GM03348 (cell line): ENCODE measurements at regions not wholly inside any gene's neighbourhood (a gene's known extent, or its start where the extent isn't known, plus 50 kb on each side); places are given as distances from the start of the nearest gene placed in this dataset.
A peak's percentile ranks its signal among the peaks of the same experiment; 100 is the strongest.

Experiments used
- DNase-seq: peaks from one replicate; pipeline ENCODE4 v3.0.0; 2012; ENCODE audit warnings: low spot score

DNA sequence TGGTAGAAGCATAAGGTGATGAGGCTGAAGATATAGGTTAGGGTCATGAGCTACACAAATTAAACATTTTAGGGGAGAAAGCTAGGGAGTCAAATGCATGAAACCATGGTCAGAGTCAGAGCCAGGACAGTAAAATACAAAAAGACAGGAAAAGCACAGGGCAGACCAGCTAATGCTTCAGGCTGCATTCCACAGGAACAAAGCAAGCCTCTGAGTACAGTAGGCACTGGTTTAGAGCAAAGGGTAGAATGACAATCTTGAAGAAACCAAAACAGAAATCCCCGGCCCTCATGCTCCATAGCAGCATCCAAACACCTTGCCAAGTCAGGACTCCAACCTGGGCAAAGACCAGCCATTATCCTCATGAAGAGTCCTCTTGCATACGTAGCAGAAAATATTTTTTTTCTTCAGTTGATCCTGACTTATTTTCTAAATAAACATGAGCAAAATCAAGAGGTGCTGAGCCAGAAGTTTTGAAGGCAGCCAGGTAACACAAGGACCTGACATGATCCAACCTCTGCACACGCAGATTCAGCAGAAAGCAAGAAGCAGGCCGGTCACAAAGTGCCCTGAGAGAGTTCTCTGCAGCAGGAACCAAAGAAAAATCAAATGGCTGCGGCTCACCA is 273.1 kb downstream of the TTLL7 start:
- DNase-seq: no peak

DNA sequence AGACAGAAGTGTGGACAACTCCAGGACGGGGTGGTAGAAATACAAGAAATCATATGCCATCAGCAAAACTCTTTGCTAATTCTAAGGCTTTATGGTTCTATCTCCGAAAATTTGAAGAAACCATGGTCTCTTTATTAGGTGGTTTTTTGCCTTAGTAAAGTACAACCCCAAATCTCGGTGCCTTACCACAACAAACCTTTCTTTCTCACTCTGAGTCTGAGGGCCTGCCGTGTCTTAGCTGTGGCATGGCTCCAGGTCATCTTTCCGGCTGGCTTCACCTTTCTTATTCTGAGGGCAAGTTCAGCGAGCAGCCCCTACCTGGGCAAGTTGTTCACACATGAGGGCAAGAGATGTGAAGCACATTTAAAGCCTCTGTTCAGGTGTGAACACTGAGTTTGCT is 280.6 kb downstream of the TTLL7 start:
- DNase-seq: no peak

DNA sequence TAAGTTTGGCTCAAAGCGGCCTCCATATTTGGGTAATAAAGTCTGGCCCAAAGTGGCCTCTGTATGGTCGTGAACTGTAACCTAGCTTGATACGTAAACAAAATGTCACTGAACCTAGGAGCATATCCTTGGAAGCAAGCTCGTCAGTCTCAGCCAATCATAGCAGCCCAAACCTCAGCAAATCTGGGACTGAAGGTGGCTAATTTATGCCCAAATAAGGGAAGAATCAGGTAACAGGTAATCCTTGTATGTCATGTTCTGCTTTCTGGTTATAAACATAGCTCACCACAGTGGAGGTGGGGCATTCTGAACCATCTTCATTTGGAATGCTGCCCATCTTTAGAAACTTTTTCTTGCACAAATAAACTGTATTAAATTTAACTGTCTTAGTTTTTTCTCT is 281.1 kb downstream of the TTLL7 start:
- no peak for DNase-seq

DNA sequence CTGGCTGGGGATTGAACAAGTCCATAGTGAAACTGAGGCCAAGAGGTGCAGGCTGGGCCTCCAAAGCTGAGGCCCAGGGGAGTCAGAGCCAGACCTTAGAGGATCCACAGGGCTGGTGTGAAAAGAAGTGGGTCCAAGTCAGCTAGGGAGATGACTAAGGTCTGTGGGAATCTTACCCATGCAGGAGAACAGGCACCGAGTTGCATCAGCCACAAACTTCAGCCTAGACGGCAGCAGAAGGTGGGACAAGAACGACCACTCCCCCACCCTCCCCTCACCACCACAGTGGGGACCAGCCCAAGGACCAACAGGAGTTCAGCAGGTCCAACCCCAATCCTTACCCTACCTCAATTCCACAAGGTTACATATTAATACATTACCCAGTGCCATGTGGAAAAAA is 282.3 kb downstream of the TTLL7 start:
- DNase-seq: no peak

DNA sequence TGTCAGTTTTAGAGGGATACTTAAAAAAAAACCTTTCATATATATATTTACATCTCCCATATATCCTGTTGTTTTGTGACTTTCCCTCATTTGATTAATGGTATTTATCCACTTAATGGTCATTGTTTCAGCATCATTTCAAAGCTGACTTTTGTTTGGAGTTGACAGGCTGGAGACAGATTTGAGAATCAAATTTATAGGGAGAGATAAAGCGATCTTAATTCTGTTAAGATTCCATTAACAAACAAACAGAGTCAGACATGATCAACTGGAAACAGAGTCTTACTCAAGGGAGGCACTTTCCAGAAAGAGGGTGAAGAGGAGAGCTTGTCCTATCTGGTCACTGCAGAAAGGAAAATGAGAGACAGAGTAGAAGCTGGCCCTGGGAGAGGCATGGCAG is 283.4 kb downstream of the TTLL7 start:
- DNase-seq: no peak

DNA sequence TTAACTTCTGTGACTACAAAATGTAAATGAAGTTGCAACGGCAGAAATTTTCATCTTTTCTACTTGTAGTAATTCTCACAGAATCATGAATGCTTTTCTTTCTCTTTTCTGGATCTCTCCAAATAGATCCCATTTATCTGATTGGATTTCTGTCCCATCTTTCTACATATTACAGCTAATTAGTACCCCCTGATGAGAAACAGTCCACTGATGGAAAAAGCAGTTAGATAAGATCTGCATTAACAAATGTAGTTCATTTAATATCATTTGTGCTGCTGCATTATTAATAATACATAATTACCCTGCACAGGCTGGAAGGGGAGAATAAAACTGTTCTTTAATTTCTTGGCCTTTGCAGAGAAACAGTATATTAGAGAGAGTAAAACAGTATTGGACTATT is 289.3 kb downstream of the TTLL7 start:
- no peak for DNase-seq

DNA sequence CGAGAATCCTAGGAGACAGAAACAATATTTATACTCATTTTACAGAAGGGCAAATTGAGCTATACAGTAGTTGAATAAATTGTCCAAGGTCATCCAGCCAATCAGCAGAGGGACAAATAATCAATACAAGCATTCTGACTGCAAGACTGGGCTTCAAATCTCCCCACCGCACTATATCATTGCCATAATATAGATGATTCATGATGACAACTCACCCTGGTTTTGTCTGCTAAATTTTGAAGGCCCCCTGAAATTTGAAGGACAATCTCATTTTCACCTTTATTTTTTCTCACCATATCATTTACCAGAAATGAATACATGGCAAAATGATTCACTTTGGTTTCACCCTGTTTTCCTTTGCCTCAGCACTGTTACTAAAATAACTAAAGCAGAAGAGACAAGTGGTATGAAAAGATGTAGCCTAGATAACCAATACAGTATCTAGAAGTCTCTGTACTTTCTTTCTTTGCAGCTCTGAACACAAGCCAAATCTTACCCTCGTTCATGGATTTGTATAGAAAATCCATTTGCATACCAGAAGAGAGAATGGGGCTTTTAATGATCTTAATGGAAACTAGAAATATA is 292.5 kb downstream of the TTLL7 start:
- DNase-seq: no peak

DNA sequence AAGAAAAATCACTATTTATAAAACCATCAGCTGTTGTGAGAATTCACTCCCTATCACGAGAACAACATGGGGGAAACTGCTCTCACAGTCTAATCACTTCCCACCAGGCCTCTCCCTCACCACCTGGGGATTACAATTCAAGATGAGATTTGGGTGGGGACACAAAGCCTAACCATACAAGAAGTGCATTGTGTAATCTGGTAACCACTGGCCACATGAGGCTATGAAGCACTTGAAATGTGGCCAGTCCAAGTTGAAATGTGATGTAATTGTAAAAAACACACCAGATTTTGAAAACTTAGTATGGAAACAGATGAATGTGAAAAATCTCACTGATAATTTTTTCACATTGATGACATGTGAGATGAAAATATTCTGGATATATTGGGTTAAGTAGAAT is 293.8 kb downstream of the TTLL7 start:
- DNase-seq: no peak

DNA sequence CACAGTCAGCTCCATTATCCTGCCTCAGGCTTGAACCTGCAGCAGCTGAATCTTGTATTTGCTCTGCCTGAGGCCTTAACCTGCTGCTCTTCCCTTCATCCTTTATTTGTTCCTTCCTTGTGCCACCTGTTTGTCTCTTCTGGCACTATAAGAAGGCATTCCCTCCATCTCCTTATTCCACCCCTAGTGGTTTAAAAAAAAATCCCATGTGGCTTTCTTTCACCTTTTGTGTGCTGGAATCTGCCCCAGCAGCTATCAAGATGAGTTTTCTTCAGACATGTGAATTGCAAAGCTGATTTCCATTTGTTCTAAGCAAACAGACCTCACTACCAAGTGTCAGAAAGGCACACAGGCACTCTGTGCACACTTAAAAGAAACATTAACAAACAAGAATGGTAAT is 294.6 kb downstream of the TTLL7 start:
- DNase-seq: no peak

DNA sequence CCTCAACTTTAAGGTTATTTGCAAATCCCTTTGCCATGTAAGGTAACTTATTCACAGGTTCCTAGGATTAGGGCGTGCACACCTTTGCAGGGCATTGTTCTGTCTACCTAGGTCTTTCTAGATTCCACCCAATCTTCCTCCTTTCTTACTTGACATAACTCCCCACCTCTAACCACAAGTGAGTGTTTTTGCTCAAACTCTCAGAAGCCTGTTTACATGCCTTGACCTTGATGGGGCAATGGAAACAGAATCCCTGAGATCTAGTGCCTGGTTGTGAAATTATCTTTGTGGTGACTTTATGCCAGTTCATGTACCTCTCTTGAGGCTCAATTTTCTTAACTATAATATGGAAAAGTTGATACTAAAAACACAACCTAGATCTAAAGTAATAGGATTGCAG is 296.6 kb downstream of the TTLL7 start:
- no peak for DNase-seq

DNA sequence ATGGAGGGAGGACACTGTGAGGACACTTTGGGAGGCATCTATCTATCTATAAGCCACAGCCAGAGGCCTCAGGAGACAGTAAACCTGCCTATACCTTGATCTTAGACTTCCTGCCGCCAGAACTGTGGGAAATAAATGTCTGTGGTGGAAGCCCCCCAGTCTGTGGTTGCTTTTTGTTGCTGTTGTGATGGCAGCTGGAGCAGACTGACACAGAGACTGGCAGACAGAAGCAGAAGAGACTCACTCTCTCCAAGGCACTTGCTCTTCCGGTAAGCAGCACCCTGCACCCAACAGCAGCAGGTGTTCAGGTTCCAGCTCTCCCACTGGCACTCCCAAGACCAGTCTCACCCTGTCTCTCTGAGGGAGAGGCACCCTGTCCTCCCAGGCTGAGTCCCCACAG is 297.6 kb downstream of the TTLL7 start:
- no peak for DNase-seq

DNA sequence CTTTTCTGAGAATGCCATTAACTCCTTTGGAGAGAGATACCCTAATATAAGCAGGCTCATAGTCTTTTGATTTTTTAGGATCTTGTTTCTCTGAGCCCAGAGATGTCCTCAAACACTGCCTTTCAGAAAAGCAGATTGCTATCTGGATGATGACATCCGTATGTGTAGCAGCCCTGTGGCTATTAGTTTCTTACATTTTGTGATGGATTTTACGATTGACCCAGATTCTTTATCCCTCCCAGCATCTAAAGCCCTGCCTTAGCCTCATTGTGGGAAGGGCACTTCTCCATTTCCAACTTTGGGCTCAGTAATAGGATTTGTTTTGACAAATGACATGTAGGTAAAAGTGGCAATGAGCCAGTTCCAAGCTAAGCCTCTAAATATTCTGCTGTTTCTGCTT is 300.3 kb downstream of the TTLL7 start:
- no peak for DNase-seq

DNA sequence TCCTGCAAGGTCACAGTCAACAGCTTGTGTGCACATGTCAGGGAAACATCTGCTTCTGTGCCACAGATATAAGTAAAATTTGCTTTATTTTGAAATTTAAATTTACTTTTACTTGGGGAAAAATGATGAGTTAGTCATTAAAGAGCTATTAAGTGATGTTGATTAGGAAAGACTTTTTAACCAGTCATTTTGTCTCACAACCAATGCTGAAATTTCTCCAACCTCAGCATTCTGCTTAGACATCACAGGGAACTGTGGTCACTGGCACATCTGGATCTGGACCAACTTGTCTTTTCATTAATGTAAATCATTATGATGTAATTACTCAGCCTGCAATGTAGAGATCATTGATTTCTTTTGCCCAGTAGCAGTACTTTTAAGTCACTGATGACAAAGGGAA is 301.0 kb downstream of the TTLL7 start:
- DNase-seq: no peak

DNA sequence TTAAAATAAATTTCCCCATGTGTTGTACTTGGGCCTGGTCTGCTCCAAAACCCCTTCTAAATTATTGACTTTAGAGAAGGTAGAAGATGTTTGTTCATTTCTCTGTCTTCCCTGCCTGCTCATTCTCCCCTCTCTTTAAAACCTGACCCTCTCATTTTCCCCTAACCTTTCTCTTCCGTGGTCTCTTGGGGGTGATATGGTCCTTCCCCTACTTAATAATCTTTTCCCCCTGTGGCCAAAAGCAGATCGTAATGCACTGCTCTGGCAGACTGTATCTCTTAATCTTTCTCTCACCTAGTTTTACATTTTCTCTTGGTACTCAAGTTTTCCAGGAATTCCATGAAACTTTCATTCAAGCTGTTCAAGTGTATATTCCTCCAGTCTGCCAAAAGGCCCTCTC is 301.7 kb downstream of the TTLL7 start:
- no peak for DNase-seq

DNA sequence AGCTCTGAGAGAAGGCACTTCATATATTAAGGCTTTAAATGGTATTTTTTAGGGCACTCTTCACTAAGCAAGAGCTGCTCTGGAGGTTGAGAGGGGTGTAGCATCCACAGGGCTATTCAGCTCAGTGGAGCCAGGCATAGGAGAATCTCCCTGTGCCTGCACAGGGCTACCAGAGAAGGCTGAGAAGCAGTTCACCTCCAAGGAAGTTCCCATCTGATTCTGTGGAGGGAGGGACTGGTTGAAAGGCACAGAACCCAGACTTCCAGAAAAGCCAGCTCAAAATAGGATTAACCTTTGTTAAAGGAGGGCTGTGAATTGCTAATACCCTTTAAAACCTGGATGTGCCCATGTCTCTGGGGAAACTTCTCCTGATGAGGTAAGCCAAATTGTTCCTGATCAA is 304.5 kb downstream of the TTLL7 start:
- no peak for DNase-seq

DNA sequence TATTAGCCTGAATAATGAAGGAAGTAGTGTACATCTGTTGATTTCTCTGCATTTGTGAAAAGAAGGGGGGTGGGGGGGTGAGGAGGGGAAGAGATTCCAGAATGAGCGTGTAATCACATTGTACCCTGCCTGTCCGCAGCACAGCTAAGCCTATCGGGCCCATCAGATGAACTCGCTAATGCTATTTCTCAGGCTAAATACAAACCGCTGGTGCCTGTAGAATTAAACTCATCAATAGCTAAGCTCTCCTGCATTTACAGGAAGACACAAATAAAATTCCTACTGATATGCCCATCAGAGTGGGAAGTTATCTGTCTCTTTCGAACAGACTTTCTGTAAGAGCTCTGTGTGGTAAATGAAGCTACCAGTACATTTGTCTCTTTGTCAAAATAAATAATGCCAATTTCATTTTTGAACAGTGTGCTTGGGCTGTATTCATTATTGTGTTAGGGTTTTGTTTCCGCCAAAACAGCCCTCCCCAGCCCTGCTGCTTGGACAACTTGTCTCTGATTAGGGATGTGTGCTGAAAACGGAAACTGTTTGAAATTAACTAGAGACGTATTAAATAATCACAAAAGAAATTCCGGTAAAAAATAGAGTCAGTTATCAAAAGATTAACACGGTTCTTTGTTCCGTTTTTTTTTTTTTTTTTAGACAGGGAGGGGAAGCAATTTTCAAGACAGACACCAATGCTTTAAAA is 305.4 kb downstream of the TTLL7 start:
- peak; percentile 23 for DNase-seq

DNA sequence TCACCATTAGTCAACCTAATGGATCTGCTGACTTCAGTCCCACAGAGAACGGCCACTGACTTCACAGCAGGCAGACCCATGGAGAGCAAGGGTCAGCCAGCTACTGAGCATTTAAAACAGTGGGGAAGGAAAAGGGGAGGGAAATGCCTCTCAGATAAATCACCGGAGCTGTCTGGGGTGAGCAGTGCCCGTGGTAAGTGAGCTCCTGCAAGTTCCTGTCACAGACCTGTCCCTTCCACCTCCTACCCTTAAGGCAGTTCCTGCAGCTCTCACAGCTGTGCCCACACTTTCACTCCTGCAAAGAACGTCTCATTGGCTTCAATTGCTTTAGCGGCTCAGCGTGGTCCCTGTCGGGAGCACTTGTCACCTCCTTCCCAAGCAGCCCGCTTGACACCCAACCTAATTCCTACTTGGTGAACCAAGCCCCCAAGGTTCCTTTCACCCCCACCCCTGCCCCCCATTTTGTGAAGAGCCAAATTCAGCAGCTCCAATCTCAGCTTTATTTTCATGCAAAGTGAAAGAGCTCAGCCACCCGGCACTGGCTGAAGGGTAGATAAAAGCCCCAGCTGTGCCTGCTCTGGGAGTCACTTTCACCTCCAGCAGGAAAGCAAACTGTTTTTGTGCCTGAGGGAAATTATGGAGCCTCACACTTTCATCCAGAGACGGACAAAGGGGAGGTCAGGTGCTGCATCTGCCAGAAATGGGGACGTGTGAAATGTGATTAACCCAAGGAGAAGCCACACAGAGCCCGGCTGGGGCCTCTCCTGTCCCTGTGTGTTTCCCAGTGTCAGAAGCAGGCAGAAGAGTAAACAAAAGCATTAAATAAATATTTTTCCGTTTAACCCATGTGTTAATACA is 306.2 kb downstream of the TTLL7 start:
- peak; percentile 20 for DNase-seq

DNA sequence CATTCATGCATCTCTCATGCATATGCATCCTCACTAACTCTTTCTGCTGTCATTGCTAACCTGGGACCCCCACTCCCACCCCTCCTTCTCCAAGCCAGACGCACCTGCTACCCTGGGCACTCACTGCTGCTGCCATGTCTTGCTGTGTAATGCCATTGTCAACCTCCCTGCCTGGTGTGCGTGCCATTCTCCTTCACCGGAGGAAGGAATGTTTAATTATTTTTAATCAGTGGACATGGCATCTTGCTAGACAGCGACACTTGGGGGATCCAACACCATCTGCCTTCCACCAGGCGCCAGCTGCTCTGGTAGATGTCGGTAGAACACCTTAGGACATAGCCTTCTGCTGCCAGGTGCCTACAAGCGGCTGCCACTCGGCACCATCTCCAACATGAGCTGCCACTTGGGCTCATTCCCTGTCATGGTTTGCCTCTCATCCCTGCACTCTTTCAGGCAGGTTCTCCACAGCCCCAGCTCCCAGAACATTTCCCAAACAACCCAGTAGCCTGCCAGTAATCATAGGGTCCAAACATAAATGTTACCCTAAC is 306.9 kb downstream of the TTLL7 start:
- no peak for DNase-seq

DNA sequence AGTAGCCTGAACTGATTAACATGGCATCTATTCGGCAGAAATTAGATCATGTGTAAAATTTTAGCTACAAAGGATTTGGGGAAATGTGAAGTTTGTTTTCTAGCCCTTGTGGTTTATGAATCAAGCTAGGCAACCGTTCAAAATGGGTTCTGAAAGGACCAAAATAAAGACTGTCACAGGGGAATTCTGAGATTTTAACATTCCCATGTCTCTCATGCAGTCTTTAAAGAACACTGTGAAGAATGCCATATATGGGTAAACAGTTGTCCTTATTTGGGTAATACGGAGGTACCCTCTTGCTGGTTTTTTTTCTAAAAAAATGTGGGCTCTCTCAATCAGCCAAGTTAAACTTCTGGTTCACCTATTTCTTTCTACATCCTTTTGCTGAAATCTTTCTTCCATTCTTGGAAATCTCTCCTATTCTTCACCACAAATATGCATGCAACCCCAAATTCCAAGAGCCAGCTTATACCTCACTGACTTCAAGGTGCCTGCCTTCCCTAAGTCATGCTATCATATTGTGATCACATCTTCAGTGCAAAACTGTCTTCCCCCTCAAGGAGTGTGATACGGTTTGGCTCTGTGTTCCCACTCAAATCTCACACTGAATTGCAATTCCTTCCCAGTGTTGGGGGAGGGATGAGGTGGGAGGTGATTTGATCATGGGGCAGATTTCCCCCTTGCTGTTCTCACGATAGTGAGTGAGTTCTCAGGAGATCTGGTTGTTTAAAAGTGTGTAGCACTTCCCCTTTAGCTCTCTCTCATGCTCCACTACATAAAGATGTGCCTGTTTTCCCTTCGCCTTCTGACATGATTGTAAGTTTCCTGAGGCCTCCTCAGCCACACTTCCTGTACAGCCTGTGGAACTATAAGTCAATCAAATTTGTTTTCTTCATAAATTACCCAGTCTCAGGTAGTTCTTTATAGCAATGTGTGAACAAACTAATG is 308.7 kb downstream of the TTLL7 start:
- DNase-seq: no peak

DNA sequence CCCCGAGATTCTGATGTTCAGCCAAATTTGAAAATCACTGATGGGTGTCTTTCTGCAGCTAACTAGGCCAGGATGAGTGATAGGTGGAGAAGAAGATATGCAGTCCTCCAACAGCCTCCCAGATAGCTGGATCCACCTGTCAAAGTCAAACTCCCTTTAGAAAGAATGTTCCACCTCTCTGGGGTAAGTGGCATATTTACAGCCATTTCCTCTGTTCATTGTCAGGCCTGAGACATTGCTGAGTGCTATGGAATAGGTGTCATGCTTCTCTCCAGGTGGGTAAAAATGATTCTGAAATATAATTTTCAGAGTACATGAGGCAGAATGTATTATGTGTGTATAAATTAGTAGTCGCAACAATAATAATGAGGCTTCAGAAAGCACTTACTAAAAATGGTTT is 316.8 kb downstream of the TTLL7 start:
- no peak for DNase-seq

DNA sequence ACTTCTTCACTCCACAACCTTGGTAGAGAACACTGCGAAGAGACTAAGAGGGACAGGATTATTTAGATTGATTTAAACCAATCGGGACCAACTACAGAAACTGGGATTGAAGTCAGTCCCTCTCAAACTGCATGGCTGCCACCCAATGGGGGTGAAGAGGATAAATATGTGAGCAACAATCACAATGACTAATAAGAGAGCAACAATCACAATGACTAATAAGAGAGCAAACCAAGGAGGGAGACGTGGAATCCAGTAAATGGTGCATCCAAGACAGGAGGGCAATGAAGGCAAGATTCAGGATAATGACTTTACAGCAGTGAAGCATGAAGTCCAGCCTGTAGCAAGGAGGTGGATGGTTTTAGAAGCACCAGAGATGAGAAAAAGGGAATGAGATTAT is 322.8 kb downstream of the TTLL7 start:
- no peak for DNase-seq
